ENCODE measurements at regions not wholly inside any gene's neighbourhood (a gene's known extent, or its start where the extent isn't known, plus 50 kb on each side); places are given as distances from the start of the nearest gene placed in this dataset.

- no peak for TF ChIP-seq POLR2AphosphoS5 (IDR thresholded peaks at IDR 0.05; ENCODE audit: low read depth, low read length)
- TF ChIP-seq POLR2A (IDR thresholded peaks at IDR 0.05; ENCODE audit: low read depth, low read length), result no peak
- TF ChIP-seq TAF1 (IDR thresholded peaks at IDR 0.05; ENCODE audit: low read depth, low read length), result no peak
- TF ChIP-seq SPI1 (IDR thresholded peaks at IDR 0.05; ENCODE audit: low read depth, low read length), result no peak
- TF ChIP-seq PAX5 (IDR thresholded peaks at IDR 0.05; ENCODE audit: insufficient read depth, low read length, severe bottlenecking), result no peak
Observed at GRCh38 chr9:82327641-82328040, 339.1 kb downstream of the SPATA31D1 start.

All from GM12891 (cell line).